HG02642 (cell line): ENCODE measurements at regions not wholly inside any gene's neighbourhood (a gene's known extent, or its start where the extent isn't known, plus 50 kb on each side); places are given as distances from the start of the nearest gene placed in this dataset.

Experiments
- ATAC-seq: cut with Tn5 transposase; IDR thresholded peaks from one replicate; pipeline ENCODE4 v1.9.1; 2021; ENCODE audit warnings: mild to moderate bottlenecking; ENCODE audit not compliant: unreplicated experiment, poor library complexity

GRCh38 chr14:32254952-32255679 lies 52.0 kb upstream of the RNU6-8 start:
- peak; percentile 48 for ATAC-seq

- ATAC-seq: no peak
Measured at GRCh38 chr14:32255789-32256188, 52.7 kb upstream of the RNU6-8 start.

GRCh38 chr14:32256576-32256975 lies 53.5 kb upstream of the RNU6-8 start:
- no peak for ATAC-seq

- ATAC-seq: no peak
Measured at GRCh38 chr14:32258336-32258993, 55.4 kb upstream of the RNU6-8 start.

GRCh38 chr14:32259368-32260013 lies 56.4 kb upstream of the RNU6-8 start:
- peak; percentile 93 for ATAC-seq

GRCh38 chr14:32263939-32264567 lies 61.0 kb upstream of the RNU6-8 start:
- no peak for ATAC-seq

GRCh38 chr14:32265584-32265983 lies 62.5 kb upstream of the RNU6-8 start:
- no peak for ATAC-seq

- no peak for ATAC-seq
Measured at GRCh38 chr14:32277998-32278397, 51.1 kb upstream of the AKAP6 start.
